ENCODE measurements at regions not wholly inside any gene's neighbourhood (a gene's known extent, or its start where the extent isn't known, plus 50 kb on each side); places are given as distances from the start of the nearest gene placed in this dataset.

- peaks cover 2% of the 10 kb centered on the region for H3K27me3 Mint-ChIP-seq (ENCODE audit: insufficient read depth, low read depth)
- TF ChIP-seq EZH2phosphoT487 (IDR thresholded peaks at IDR 0.05) (no peak), EZH2 (IDR thresholded peaks at IDR 0.05) (no peak), CTCF (IDR thresholded peaks at IDR 0.05) (no peak)
Observed at GRCh38 chr5:13188371-13188770, 756.1 kb downstream of the DNAH5 start.

GRCh38 chr5:13187186-13187585 is 757.3 kb downstream of the DNAH5 start:
- peaks cover 8% of the 10 kb centered on the region for H3K4me1 Mint-ChIP-seq
- H3K36me3 ChIP-seq = no peaks in the 10 kb centered on the region
- H3K9me3 Mint-ChIP-seq = no peaks in the 10 kb centered on the region
- no peak overlapping the region for H2AFZ ChIP-seq (replicated peaks)
- H3K27ac ChIP-seq = no peak overlapping the region
- H3F3A ChIP-seq (ENCODE audit: low read depth) = no peaks in the 10 kb centered on the region
- H3K4me3 ChIP-seq = no peak overlapping the region
- no peaks in the 10 kb centered on the region for H3K79me2 ChIP-seq (ENCODE audit: low read depth)
- no peaks in the 10 kb centered on the region for H4K20me1 ChIP-seq (ENCODE audit: low read depth)
- H3K27ac Mint-ChIP-seq = no peak overlapping the region
- no peaks in the 10 kb centered on the region for H3K27me3 ChIP-seq
- H3K9ac ChIP-seq = no peak overlapping the region
- no peaks in the 10 kb centered on the region for H3K36me3 Mint-ChIP-seq
- TF ChIP-seq EZH2 (IDR thresholded peaks at IDR 0.05) (no peak), CTCF (IDR thresholded peaks at IDR 0.05) (no peak), EZH2phosphoT487 (IDR thresholded peaks at IDR 0.05) (no peak)
- no peaks in the 10 kb centered on the region for H3K4me1 ChIP-seq
- no peak overlapping the region for H3K4me3 Mint-ChIP-seq
- H3K27me3 Mint-ChIP-seq (ENCODE audit: insufficient read depth, low read depth) = peaks cover 2% of the 10 kb centered on the region
- no peak for DNase-seq (ENCODE audit: low spot score)
- no peak overlapping the region for H3K4me2 ChIP-seq
- no peaks in the 10 kb centered on the region for H3K9me3 ChIP-seq (ENCODE audit: low read depth)

More at GRCh38 chr5:13188371-13188770, 756.1 kb downstream of the DNAH5 start:
- Mint-ChIP-seq H3K9me3 (no peaks in the 10 kb centered on the region), H3K27ac (no peak overlapping the region), H3K4me1 (peaks cover 8% of the 10 kb centered on the region), H3K4me3 (no peak overlapping the region), H3K36me3 (no peaks in the 10 kb centered on the region)
- DNase-seq (ENCODE audit: low spot score) = no peak
- Histone ChIP-seq H2AFZ (replicated peaks) (no peak overlapping the region), H3K9ac (no peak overlapping the region), H3K27me3 (no peaks in the 10 kb centered on the region), H3F3A (ENCODE audit: low read depth) (no peaks in the 10 kb centered on the region), H4K20me1 (ENCODE audit: low read depth) (no peaks in the 10 kb centered on the region), H3K4me1 (no peaks in the 10 kb centered on the region), H3K4me2 (no peak overlapping the region), H3K79me2 (ENCODE audit: low read depth) (no peaks in the 10 kb centered on the region), H3K27ac (no peak overlapping the region), H3K9me3 (ENCODE audit: low read depth) (no peaks in the 10 kb centered on the region), H3K36me3 (no peaks in the 10 kb centered on the region), H3K4me3 (no peak overlapping the region)

GRCh38 chr5:13186177-13186576 is 758.3 kb downstream of the DNAH5 start:
- no peaks in the 10 kb centered on the region for H3K9me3 Mint-ChIP-seq
- no peak overlapping the region for H3K27ac Mint-ChIP-seq
- H2AFZ ChIP-seq (replicated peaks) = no peak overlapping the region
- H3K4me1 Mint-ChIP-seq = peaks cover 8% of the 10 kb centered on the region
- no peaks in the 10 kb centered on the region for H4K20me1 ChIP-seq (ENCODE audit: low read depth)
- H3K36me3 ChIP-seq = no peaks in the 10 kb centered on the region
- H3K79me2 ChIP-seq (ENCODE audit: low read depth) = no peaks in the 10 kb centered on the region
- H3K4me3 ChIP-seq = no peak overlapping the region
- H3K4me3 Mint-ChIP-seq = no peak overlapping the region
- no peaks in the 10 kb centered on the region for H3K4me1 ChIP-seq
- no peak overlapping the region for H3K9ac ChIP-seq
- no peak overlapping the region for H3K27ac ChIP-seq
- H3F3A ChIP-seq (ENCODE audit: low read depth) = no peaks in the 10 kb centered on the region
- H3K27me3 Mint-ChIP-seq (ENCODE audit: insufficient read depth, low read depth) = peaks cover 2% of the 10 kb centered on the region
- H3K4me2 ChIP-seq = no peak overlapping the region
- H3K36me3 Mint-ChIP-seq = no peaks in the 10 kb centered on the region
- no peak for DNase-seq (ENCODE audit: low spot score)
- H3K27me3 ChIP-seq = no peaks in the 10 kb centered on the region
- no peaks in the 10 kb centered on the region for H3K9me3 ChIP-seq (ENCODE audit: low read depth)
- TF ChIP-seq EZH2phosphoT487 (IDR thresholded peaks at IDR 0.05) (no peak), EZH2 (IDR thresholded peaks at IDR 0.05) (no peak), CTCF (IDR thresholded peaks at IDR 0.05) (no peak)
